Smooth muscle cell (in vitro differentiated cells): ENCODE measurements at regions not wholly inside any gene's neighbourhood (a gene's known extent, or its start where the extent isn't known, plus 50 kb on each side); places are given as distances from the start of the nearest gene placed in this dataset.

Source experiments
- DNase-seq: peaks from one replicate; lab custom pipeline; 2025; ENCODE audit not compliant: unreplicated experiment; lab: John Stamatoyannopoulos, UW
- H2AFZ ChIP-seq: fragments of 200-600 bp; sonication (generic); 2 replicates; pipeline ENCODE4 v1.6.0; 2016; ENCODE audit warnings: antibody characterized with exemption, low read depth, mild to moderate bottlenecking
- H3F3A ChIP-seq: fragments of 200-600 bp; sonication (generic); 2 replicates; pipeline ENCODE4 v1.6.0; 2017; ENCODE audit warnings: antibody characterized with exemption, low read depth
- H3K27ac ChIP-seq: fragments of 200-600 bp; sonication (generic); 2 replicates; pipeline ENCODE4 v1.5.1; 2016; ENCODE audit warnings: low read depth, mild to moderate bottlenecking
- H3K27me3 ChIP-seq: fragments of 200-600 bp; sonication (generic); 2 replicates; pipeline ENCODE4 v1.6.1; 2016; ENCODE audit warnings: low read depth, mild to moderate bottlenecking
- H3K36me3 ChIP-seq: fragments of 200-600 bp; sonication (generic); 2 replicates; pipeline ENCODE4 v1.5.1; 2016; ENCODE audit warnings: low read depth
- H3K4me1 ChIP-seq: fragments of 200-600 bp; sonication (generic); 2 replicates; pipeline ENCODE4 v1.5.1; 2016; ENCODE audit warnings: low read depth
- H3K4me2 ChIP-seq: fragments of 200-600 bp; sonication (generic); 2 replicates; pipeline ENCODE4 v1.6.0; 2016; ENCODE audit warnings: mild to moderate bottlenecking
- H3K4me3 ChIP-seq: fragments of 200-600 bp; sonication (generic); 2 replicates; pipeline ENCODE4 v1.5.1; 2016; ENCODE audit warnings: mild to moderate bottlenecking
- H3K79me2 ChIP-seq: fragments of 200-600 bp; sonication (generic); 2 replicates; pipeline ENCODE4 v1.6.0; 2016; ENCODE audit warnings: low read depth, mild to moderate bottlenecking
- H3K9ac ChIP-seq: fragments of 200-600 bp; sonication (generic); 2 replicates; pipeline ENCODE4 v1.6.0; 2016; ENCODE audit warnings: low read depth
- H3K9me3 ChIP-seq: fragments of 200-600 bp; sonication (generic); replicated peaks from 2 replicates; pipeline ENCODE4 v1.5.1; 2016; ENCODE audit warnings: low read depth
- H4K20me1 ChIP-seq: fragments of 200-600 bp; sonication (generic); 2 replicates; pipeline ENCODE4 v1.6.0; 2016; ENCODE audit warnings: low read depth
- CTCF ChIP-seq: fragments of 200-600 bp; sonication (generic); IDR thresholded peaks from 2 replicates; pipeline ENCODE4 v1.5.1; 2017; ENCODE audit warnings: borderline replicate concordance, mild to moderate bottlenecking, antibody characterized with exemption; ENCODE audit not compliant: insufficient read depth, poor library complexity, severe bottlenecking
- WGBS: methylation state at CpG from one replicate; pipeline ENCODE4 v1.1.7; 2016; ENCODE audit warnings: low lambda C conversion rate; 5-methylcytosine and 5-hydroxymethylcytosine counted together

GRCh38 chr2:207317378-207317984, 151.7 kb upstream of the KLF7 start:
- DNase-seq: no peak

GRCh38 chr2:207318181-207318628, 152.5 kb upstream of the KLF7 start:
- Histone ChIP-seq H3F3A (no peaks in the 10 kb centered on the region), H4K20me1 (no peaks in the 10 kb centered on the region), H3K4me2 (no peak overlapping the region), H2AFZ (no peak overlapping the region), H3K79me2 (no peaks in the 10 kb centered on the region), H3K4me1 (no peaks in the 10 kb centered on the region), H3K9me3 (no peaks in the 10 kb centered on the region), H3K27ac (peak overlapping the region; percentile 4), H3K4me3 (no peak overlapping the region), H3K36me3 (no peaks in the 10 kb centered on the region), H3K27me3 (no peaks in the 10 kb centered on the region), H3K9ac (no peak overlapping the region)
- 57% methylated on average over 4 of the region's 4 CpGs for WGBS
- DNase-seq: no peak
- no peak for TF ChIP-seq CTCF

More at GRCh38 chr2:207317378-207317984, 151.7 kb upstream of the KLF7 start:
- H4K20me1 ChIP-seq: no peaks in the 10 kb centered on the region
- no peaks in the 10 kb centered on the region for H3K4me1 ChIP-seq
- H3K4me3 ChIP-seq: no peak overlapping the region
- no peaks in the 10 kb centered on the region for H3K9me3 ChIP-seq
- H3K9ac ChIP-seq: no peak overlapping the region
- no peaks in the 10 kb centered on the region for H3K27me3 ChIP-seq
- peak overlapping the region; percentile 4 for H3K27ac ChIP-seq
- TF ChIP-seq CTCF: no peak
- no peaks in the 10 kb centered on the region for H3F3A ChIP-seq
- WGBS: 78% methylated on average over 4 of the region's 4 CpGs
- H3K36me3 ChIP-seq: no peaks in the 10 kb centered on the region
- no peaks in the 10 kb centered on the region for H3K79me2 ChIP-seq
- H2AFZ ChIP-seq: no peak overlapping the region
- no peak overlapping the region for H3K4me2 ChIP-seq

GRCh38 chr2:207319316-207319715, 153.6 kb upstream of the KLF7 start:
- Histone ChIP-seq H3K27ac (no peak overlapping the region), H3K9me3 (no peaks in the 10 kb centered on the region), H3K4me3 (no peak overlapping the region), H2AFZ (no peak overlapping the region), H3K27me3 (no peaks in the 10 kb centered on the region), H3K79me2 (no peaks in the 10 kb centered on the region), H3K4me2 (no peak overlapping the region), H3K9ac (no peak overlapping the region), H4K20me1 (no peaks in the 10 kb centered on the region), H3F3A (no peaks in the 10 kb centered on the region), H3K4me1 (no peaks in the 10 kb centered on the region), H3K36me3 (no peaks in the 10 kb centered on the region)
- no peak for DNase-seq
- TF ChIP-seq CTCF: no peak
